NCI-H82 (cell line): ENCODE measurements at regions not wholly inside any gene's neighbourhood (a gene's known extent, or its start where the extent isn't known, plus 50 kb on each side); places are given as distances from the start of the nearest gene placed in this dataset.
A peak's percentile ranks its signal among the peaks of the same experiment; 100 is the strongest.
"Not testable (repeated sequence)": the region's sequence is repeated elsewhere in the genome, so short reads cannot be mapped to it uniquely, and the experiment has no call there.

Source experiments
- DNase-seq: peaks from one replicate; lab custom pipeline; 2025; lab: John Stamatoyannopoulos, UW

GRCh38 chr7:29619111-29619510, 55.5 kb downstream of the PRR15 start:
- no peak for DNase-seq

DNA sequence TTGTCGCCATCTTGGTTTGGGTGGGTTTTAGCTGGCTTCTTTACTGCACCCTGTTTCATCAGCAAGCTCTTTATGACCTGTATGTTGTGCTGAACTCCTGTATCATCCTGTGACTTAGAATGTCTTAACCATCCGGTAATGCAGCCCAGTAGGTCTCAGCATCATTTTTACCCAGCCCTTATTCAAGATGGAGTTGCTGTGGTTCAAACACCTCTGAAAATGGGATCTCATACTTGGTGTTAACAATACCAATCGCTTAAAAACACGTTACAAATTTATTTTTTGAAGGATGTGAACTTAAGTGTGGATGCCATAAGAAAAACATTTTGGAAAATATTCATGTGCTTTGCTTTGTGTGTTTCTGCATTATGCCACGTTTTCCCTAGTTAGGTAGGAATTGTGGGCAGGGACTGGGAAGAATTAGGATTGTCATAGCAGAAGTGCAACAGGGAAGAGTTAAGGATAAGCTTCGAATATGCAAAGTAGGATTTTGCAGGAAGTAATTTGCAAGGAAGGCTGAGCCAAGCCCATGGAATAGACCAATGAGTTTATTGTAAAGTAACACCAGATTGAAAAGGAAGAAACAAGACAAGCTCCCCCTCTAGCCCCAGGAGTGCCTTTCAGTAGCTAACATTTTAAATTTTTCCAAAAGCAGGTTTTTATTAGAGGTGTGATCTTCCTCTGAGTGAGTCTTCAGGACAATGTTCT, 56.4 kb downstream of the PRR15 start:
- peak; percentile 84 for DNase-seq

- DNase-seq = peak; percentile 99
These were observed 56.9 kb downstream of the PRR15 start for GRCh38 chr7:29620556-29620930.

DNA sequence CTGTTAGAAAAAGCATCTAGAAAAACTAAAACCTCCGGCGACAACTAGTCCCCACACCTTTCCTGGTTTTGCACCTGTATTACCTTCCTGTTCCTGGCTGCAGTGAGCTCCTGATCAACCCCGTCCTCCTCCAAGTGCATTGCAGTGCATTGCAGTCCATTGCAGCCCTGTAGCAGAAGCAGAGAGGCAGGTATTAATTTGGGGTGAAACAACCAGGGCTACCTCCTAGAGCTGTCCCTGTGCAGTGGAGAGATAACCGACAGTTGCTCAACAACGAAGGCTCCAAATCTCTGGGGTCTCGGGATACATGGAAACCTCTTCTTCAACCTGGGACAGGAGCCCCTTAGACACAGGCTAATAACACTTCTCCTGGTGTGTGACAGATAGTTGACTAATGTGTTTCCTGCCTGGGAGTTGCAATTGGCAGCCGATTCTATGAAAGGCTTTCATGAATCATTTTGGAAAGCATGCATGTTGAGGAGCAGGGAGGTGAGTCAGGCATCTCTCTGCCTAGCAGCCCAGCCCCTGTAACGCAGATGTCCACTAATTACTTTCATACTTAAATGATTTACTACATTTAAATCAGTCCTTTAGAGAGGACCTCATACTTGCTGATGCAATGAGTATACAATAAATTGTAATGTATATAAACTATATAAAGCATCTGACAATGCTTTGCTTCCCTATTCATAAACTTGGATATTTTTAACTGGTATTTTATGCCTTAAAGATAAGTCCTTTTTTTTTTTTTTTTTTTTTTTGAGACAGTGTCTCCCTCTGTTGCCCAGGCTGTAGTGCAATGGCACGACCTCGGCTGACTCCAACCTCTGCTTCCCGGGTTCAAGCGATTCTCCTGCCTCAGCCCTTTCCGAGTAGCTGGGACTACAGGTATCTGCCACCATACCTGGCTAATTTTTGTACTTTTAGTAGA, 59.0 kb downstream of the PRR15 start:
- peak; percentile 70 for DNase-seq

DNA sequence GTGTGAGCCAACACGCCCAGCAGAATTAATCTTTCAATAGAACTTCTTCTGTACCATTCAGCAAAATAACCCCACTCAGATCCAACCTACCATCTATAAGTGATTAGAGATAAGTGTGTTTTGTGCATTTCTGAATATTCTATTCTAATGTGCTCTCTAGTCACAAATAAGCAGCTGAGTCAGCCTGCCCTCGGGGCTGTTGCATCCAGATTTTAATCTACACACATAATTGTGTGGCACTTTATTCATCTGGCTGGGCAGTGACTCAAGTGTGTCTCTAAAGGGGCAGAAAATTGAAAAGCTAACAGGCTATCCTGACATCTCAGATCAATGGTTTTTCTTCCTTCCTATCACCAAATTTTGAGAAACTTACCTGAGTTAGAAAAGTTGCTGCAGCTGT, 60.3 kb downstream of the PRR15 start:
- DNase-seq = no peak

DNA sequence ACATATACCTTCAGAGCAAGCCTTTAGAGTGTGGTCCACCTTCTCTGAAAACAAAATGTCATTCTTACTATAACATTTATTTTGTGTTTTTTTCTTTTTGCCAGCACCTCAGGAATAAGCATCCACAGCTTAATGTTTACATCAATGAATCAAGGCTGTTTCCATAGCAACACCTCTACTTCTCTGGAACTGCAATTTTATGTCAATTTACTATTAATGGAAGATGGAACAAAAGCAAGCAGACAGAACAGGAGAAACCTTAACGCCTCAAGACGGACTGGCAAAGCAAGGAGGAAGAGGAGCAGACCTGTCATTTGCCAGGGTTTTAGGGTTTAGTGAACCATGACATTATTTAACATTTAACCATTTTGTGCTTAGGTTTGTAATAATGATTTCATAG, 63.1 kb downstream of the PRR15 start:
- DNase-seq = no peak

GRCh38 chr7:29627631-29628030, 64.0 kb downstream of the PRR15 start:
- DNase-seq = no peak

DNA sequence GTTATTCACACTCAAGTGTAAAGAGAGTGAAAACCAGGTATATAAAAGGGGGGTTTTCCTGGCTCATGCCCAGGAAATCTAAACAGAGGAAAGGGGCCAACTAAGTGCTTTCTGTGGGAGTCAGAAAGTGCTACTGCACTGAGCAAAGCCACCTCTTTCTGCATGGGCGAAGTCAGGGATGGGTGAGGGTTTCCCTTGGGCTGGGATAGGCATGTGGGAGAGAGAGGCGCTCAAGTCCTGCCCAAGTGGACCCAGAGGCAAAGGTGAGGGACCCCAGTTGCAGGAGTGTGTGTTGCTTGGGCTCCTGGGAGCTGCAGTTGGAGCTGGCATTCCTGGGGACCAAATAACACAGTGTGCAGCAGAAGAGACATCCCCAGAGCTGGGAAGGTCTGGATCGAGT, 65.9 kb downstream of the PRR15 start:
- DNase-seq = no peak

GRCh38 chr7:29635067-29636008, 71.7 kb downstream of the PRR15 start:
- peak; percentile 63 for DNase-seq

DNA sequence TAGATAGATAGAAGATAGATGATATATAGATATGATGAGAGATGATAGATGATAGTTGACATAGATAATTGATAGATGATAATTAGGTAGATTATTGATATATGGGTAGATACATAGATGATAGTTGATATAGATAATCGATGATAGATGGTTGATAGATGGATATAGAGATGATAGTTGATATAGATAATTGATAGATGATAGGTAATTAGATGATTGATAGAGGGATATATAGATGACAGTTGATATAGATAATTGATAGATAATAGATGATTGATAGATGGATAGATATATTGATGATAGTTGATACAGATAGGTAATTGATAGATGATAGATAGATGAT, 72.3 kb downstream of the PRR15 start:
- DNase-seq = no peak

DNA sequence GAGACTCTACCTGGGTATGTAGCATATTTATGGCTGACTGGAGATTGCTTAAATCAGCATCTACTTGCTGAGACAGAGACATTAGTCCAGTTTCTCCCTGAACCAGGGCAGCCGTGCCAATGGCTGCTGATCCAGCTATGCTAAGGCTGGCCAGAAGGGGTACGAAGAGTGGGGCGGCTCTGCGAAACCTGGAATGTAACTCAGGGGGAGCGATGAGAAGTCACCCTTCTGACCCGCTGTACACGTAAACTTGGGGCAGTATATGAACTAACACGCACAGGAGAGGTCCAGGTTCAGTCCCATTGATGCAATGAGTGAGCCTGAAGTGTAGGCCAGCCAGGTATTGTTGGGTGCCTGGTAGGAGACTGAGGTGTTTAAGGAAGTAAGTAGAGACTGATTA, 73.7 kb downstream of the PRR15 start:
- no peak for DNase-seq

DNA sequence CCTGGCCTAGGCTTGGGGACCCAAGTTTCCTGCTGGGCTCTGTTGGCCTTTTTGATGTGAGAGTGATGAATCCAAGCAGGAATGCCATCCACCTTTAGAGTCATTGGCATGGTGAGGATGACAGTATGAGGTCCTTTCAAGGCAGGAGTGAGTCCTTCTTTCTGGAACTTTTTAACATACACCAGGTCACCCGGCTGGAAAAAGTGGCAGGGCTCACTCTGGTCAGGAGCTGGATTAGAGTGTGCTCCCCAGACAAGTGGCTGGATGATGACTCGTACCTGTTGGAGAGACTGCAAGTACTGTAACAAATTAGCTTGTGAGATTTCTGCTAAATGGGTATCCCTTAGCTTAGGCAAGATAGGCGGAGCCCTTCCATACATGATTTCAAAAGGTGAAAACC, 75.2 kb downstream of the PRR15 start:
- DNase-seq = not testable (repeated sequence)

DNA sequence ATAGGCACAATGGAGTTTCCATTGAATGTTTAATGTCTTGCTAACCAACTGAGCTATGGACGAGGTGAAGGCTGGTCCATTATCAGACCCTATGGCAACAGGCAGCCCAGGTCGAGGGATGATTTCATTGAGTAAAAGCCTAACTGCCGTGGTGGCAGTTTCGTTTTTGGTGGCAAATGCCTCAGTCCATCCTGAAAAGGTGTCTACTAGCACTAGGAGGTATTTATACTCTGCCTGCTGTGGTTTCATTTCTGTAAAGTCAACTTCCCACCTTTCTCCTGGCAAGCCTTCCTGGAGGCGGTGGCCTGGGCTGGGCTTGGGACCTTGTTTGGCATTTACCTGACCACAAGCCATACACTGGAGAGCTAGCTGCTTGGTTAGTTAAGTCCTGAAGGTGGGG, 75.8 kb downstream of the PRR15 start:
- DNase-seq = no peak

DNA sequence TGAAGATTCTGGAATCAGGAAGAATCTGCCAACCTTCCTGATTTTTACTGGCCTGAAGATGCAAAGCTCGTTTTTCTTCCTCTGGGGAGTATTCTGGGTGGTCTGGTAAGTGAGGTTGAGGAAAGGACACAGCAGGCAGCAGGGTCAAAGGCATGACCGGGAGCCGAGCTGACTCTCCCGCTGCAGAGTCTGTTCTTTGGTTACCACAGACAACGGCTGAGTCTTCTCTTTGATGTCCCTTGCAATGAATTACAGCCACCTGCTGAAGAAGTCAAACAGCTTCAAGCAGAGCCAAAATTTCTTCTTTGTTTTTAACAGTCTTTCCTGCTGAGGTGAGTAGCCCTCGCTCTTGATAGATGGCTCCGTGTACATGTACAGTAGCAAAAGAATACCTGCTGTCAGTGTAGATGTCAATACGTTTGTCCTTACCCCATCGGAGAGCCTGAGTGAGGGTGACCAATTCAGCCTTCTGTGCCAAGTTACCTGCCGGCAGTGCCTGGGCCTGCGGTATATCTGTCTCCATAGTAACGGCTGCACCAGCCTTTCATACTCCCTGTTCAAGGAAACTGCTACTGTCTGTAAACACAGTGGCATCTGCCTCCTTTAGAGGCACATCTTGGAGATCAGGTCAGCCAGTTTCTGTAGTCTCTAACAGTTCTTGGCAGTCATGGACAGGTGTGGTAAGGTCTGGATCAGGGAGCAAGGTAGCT, 76.4 kb downstream of the PRR15 start:
- DNase-seq = no peak

DNA sequence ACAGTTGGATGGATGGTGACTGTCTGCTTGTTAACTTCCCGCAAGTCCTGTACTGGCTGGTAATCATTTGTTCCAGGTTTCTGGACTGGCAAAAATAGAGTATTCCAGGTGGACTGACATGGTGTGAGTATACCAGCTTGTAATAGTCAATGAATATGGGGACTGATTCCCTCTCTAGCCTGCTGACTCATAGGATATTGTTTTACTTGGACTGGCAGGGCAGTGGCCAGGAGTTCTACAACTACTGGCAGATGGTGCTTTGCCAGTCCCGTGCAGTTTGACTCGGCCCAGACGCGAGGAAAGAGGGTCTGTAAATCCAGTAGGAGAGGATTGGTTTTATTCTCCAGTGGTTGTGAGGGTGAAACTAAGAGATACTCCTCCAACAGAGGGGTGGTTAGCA, 78.0 kb downstream of the PRR15 start:
- no peak for DNase-seq

- DNase-seq = no peak
These were observed 79.0 kb downstream of the PRR15 start for GRCh38 chr7:29642494-29643155.

DNA sequence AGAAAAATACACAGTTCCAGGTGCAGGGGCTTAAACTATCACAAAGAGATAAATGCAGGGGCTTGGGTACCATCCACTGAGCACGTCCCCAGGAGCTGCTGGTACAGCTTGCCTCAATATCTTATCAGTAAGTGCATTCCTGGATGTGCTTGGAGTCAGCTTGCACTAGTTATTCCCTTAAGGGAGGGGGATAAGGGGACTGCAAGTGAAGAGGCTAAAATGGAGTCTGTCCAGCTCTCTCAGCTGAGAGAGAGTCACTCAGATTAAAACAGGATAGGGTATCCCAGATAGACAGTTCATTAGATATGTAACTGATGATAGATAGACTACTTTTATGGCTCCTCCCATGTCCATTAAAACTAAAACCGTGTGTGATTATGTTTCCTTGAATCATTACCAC, 82.5 kb downstream of the PRR15 start:
- not testable (repeated sequence) for DNase-seq

- DNase-seq = peak; percentile 19
These were observed 83.5 kb downstream of the PRR15 start for GRCh38 chr7:29647020-29647654.

DNA sequence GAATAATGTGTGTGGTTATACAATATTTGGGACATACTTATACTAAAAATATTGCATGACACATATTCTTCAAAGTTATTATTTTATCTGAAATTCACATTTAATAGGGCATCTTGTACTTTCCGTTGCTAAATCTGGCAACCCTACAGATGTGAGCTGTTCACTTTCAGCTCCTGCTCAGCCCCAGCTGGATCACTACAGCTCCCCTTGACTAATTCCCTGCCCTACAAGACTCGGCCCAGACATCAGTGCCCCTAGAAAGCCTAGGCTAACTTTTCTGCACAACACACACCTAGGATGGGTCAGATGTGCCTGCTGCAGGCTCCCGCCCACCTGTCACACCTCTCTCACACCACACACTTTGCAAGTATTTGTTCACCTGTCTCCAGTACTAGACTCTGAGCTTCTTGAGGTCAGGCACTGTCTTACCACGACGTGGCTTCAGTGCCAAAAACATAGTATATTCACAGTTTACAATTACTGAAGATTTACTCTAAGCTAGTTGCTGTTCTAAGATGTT, 84.1 kb downstream of the PRR15 start:
- not testable (repeated sequence) for DNase-seq

- no peak for DNase-seq
These were observed 85.5 kb downstream of the PRR15 start for GRCh38 chr7:29649028-29649716.
